ENCODE measurements at regions not wholly inside any gene's neighbourhood (a gene's known extent, or its start where the extent isn't known, plus 50 kb on each side); places are given as distances from the start of the nearest gene placed in this dataset.

- intact Hi-C loops (cut with DNase I), result no loop called here
Measured at GRCh38 chr4:20331642-20332041, 79.9 kb downstream of the SLIT2 start.

GRCh38 chr4:20333141-20333715 is 81.5 kb downstream of the SLIT2 start:
- DNase-seq, result no peak
- no peak overlapping the region for H3K4me3 ChIP-seq
- WGBS, 4 donors, result 88 to 92% (median 90%) methylated on average over 3 of the region's 3 CpGs
- H3K27me3 ChIP-seq, result no peaks in the 10 kb centered on the region
- H3K9me3 ChIP-seq (replicated peaks in 1 of 3), result no peaks in the 10 kb centered on the region
- H3K4me1 ChIP-seq (replicated peaks in 1 of 2), result no peaks in the 10 kb centered on the region
- TF ChIP-seq, protein P1, sequence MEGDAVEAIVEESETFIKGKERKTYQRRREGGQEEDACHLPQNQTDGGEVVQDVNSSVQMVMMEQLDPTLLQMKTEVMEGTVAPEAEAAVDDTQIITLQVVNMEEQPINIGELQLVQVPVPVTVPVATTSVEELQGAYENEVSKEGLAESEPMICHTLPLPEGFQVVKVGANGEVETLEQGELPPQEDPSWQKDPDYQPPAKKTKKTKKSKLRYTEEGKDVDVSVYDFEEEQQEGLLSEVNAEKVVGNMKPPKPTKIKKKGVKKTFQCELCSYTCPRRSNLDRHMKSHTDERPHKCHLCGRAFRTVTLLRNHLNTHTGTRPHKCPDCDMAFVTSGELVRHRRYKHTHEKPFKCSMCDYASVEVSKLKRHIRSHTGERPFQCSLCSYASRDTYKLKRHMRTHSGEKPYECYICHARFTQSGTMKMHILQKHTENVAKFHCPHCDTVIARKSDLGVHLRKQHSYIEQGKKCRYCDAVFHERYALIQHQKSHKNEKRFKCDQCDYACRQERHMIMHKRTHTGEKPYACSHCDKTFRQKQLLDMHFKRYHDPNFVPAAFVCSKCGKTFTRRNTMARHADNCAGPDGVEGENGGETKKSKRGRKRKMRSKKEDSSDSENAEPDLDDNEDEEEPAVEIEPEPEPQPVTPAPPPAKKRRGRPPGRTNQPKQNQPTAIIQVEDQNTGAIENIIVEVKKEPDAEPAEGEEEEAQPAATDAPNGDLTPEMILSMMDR (IDR thresholded peaks at IDR 0.05), result no peak
- no peak for TF ChIP-seq POLR2A (IDR thresholded peaks at IDR 0.05)
- no peaks in the 10 kb centered on the region for H3K36me3 ChIP-seq (replicated peaks in 1 of 2)
- intact Hi-C loops (cut with DNase I), result no loop called here
- H3K27ac ChIP-seq, result no peak overlapping the region

More at GRCh38 chr4:20331642-20332041, 79.9 kb downstream of the SLIT2 start:
- Histone ChIP-seq H3K4me1 (replicated peaks in 1 of 2) (no peaks in the 10 kb centered on the region), H3K36me3 (replicated peaks in 1 of 2) (no peaks in the 10 kb centered on the region), H3K4me3 (no peak overlapping the region), H3K27ac (no peak overlapping the region), H3K9me3 (replicated peaks in 1 of 3) (no peaks in the 10 kb centered on the region), H3K27me3 (no peaks in the 10 kb centered on the region)
- no peak for TF ChIP-seq POLR2A (IDR thresholded peaks at IDR 0.05)
- TF ChIP-seq, protein P1 (IDR thresholded peaks at IDR 0.05), result no peak
- no peak for DNase-seq
- 67 to 86% (median 83%) methylated on average over 1 of the region's 1 CpG for WGBS, 4 donors

GRCh38 chr4:20337261-20337664 is 85.6 kb downstream of the SLIT2 start:
- no peaks in the 10 kb centered on the region for H3K27me3 ChIP-seq
- no peak overlapping the region for H3K4me3 ChIP-seq
- H3K36me3 ChIP-seq (replicated peaks in 1 of 2), result no peaks in the 10 kb centered on the region
- intact Hi-C loops (cut with DNase I), result no loop called here
- no peaks in the 10 kb centered on the region for H3K4me1 ChIP-seq (replicated peaks in 1 of 2)
- no peaks in the 10 kb centered on the region for H3K9me3 ChIP-seq (replicated peaks in 1 of 3)
- no peak overlapping the region for H3K27ac ChIP-seq
- TF ChIP-seq POLR2A (IDR thresholded peaks at IDR 0.05), result no peak
- TF ChIP-seq, protein P1 (IDR thresholded peaks at IDR 0.05), result no peak
- WGBS, 4 donors, result 50 to 100% (median 73%) methylated on average over 1 of the region's 1 CpG
- no peak for DNase-seq

- H3K4me3 ChIP-seq, result no peak overlapping the region
- H3K27me3 ChIP-seq, result no peaks in the 10 kb centered on the region
- intact Hi-C loops (cut with DNase I), result no loop called here
- no peak overlapping the region for H3K27ac ChIP-seq
- H3K36me3 ChIP-seq (replicated peaks in 1 of 2), result no peaks in the 10 kb centered on the region
- no peak for TF ChIP-seq POLR2A (IDR thresholded peaks at IDR 0.05)
- TF ChIP-seq, protein P1 (IDR thresholded peaks at IDR 0.05), result no peak
- no peak for DNase-seq
- 90 to 96% (median 95%) methylated on average over 2 of the region's 2 CpGs for WGBS, 4 donors
- H3K4me1 ChIP-seq (replicated peaks in 1 of 2), result no peaks in the 10 kb centered on the region
- H3K9me3 ChIP-seq (replicated peaks in 1 of 3), result no peaks in the 10 kb centered on the region
Measured at GRCh38 chr4:20338841-20339240, 87.1 kb downstream of the SLIT2 start.
